A204.1 (cell line): ENCODE measurements at regions not wholly inside any gene's neighbourhood (a gene's known extent, or its start where the extent isn't known, plus 50 kb on each side); places are given as distances from the start of the nearest gene placed in this dataset.
"Not testable (repeated sequence)": the region's sequence is repeated elsewhere in the genome, so short reads cannot be mapped to it uniquely, and the experiment has no call there.

Experiments
- FAIRE-seq: peaks from 2 replicates; lab custom pipeline; 2012; peaks lifted over from hg19 to GRCh38; lab: Jason Lieb, UNC

GRCh38 chr7:149682038-149682437 lies 91.3 kb downstream of the ZNF467 start:
- FAIRE-seq: no peak

- FAIRE-seq: no peak
Measured at GRCh38 chr7:149681274-149681673, 92.1 kb downstream of the ZNF467 start.

GRCh38 chr7:149680331-149681025 lies 92.9 kb downstream of the ZNF467 start:
- no peak for FAIRE-seq

GRCh38 chr7:149674728-149675385 lies 98.5 kb downstream of the ZNF467 start:
- FAIRE-seq: not testable (repeated sequence)

GRCh38 chr7:149673006-149673405 lies 100.4 kb downstream of the ZNF467 start:
- FAIRE-seq: no peak

- FAIRE-seq: no peak
Measured at GRCh38 chr7:149670288-149670687, 103.1 kb downstream of the ZNF467 start.

- peak; percentile 96 for FAIRE-seq
Measured at GRCh38 chr7:149669121-149669818, 104.1 kb downstream of the ZNF467 start.

GRCh38 chr7:149666360-149666945 lies 106.9 kb downstream of the ZNF467 start:
- no peak for FAIRE-seq

GRCh38 chr7:149665618-149666017 lies 107.8 kb downstream of the ZNF467 start:
- not testable (repeated sequence) for FAIRE-seq

- FAIRE-seq: no peak
Measured at GRCh38 chr7:149664666-149665065, 108.7 kb downstream of the ZNF467 start.

- no peak for FAIRE-seq
Measured at GRCh38 chr7:149664176-149664575, 109.2 kb downstream of the ZNF467 start.

GRCh38 chr7:149662591-149663095 lies 110.7 kb downstream of the ZNF467 start:
- FAIRE-seq: peak; percentile 48

GRCh38 chr7:149655784-149656183 lies 117.6 kb downstream of the ZNF467 start:
- peak; percentile 84 for FAIRE-seq

- no peak for FAIRE-seq
Measured at GRCh38 chr7:149654588-149654987, 118.8 kb downstream of the ZNF467 start.

GRCh38 chr7:149650190-149650589 lies 123.2 kb downstream of the ZNF467 start:
- not testable (repeated sequence) for FAIRE-seq

- no peak for FAIRE-seq
Measured at GRCh38 chr7:149644754-149645153, 128.6 kb downstream of the ZNF467 start.

GRCh38 chr7:149642589-149642988 lies 130.8 kb downstream of the ZNF467 start:
- no peak for FAIRE-seq

- FAIRE-seq: no peak
Measured at GRCh38 chr7:149638566-149639320, 134.6 kb downstream of the ZNF467 start.

GRCh38 chr7:149637911-149638565 lies 135.3 kb downstream of the ZNF467 start:
- FAIRE-seq: no peak

GRCh38 chr7:149635561-149636329 lies 137.6 kb downstream of the ZNF467 start:
- no peak for FAIRE-seq
